ENCODE measurements at regions not wholly inside any gene's neighbourhood (a gene's known extent, or its start where the extent isn't known, plus 50 kb on each side); places are given as distances from the start of the nearest gene placed in this dataset.
"Not testable (repeated sequence)": the region's sequence is repeated elsewhere in the genome, so short reads cannot be mapped to it uniquely, and the experiment has no call there.

- H3K27me3 ChIP-seq: no peaks in the 10 kb centered on the region
- H3K36me3 ChIP-seq: no peaks in the 10 kb centered on the region
- H3K27ac ChIP-seq: no peak overlapping the region
- peaks cover 0 to 22% (median 12%) of the 10 kb centered on the region in 12 donors for H3K9me3 ChIP-seq
- ATAC-seq: no peak
- 95 to 98% (median 96%) methylated on average over 6 of the region's 6 CpGs for WGBS, 4 donors
- H3K4me3 ChIP-seq: no peak overlapping the region
- H3K4me1 ChIP-seq: no peaks in the 10 kb centered on the region
- intact Hi-C loops (cut with DNase I): no loop called here
- TF ChIP-seq CTCF (IDR thresholded peaks at IDR 0.05) (no peak), POLR2A (IDR thresholded peaks at IDR 0.05) (no peak)
- DNase-seq: no peak
Measured at GRCh38 chr2:234701421-234701820, 204.5 kb upstream of the ARL4C start.

- 93 to 97% (median 96%) methylated on average over 3 to 4 of the region's 4 CpGs for WGBS, 4 donors
- no peak overlapping the region for H3K27ac ChIP-seq
- DNase-seq: peak in 1 of 5 donors; percentile 25
Measured at GRCh38 chr2:234699456-234699855, 202.6 kb upstream of the ARL4C start.

GRCh38 chr2:234697300-234697876 lies 200.5 kb upstream of the ARL4C start:
- H3K4me3 ChIP-seq; H3K27me3 ChIP-seq; H3K27ac ChIP-seq; H3K36me3 ChIP-seq; DNase-seq; H3K4me1 ChIP-seq; intact Hi-C loops (cut with DNase I); ATAC-seq: not testable (repeated sequence)
- peaks cover 0 to 38% (median 15%) of the 10 kb centered on the region in 12 donors for H3K9me3 ChIP-seq

More at GRCh38 chr2:234699456-234699855, 202.6 kb upstream of the ARL4C start:
- peaks cover 0 to 38% (median 15%) of the 10 kb centered on the region in 12 donors for H3K9me3 ChIP-seq
- no peak overlapping the region for H3K4me3 ChIP-seq
- no peaks in the 10 kb centered on the region for H3K36me3 ChIP-seq
- TF ChIP-seq CTCF (IDR thresholded peaks at IDR 0.05) (no peak), POLR2A (IDR thresholded peaks at IDR 0.05) (no peak)
- H3K27me3 ChIP-seq: no peaks in the 10 kb centered on the region
- no peaks in the 10 kb centered on the region for H3K4me1 ChIP-seq
- intact Hi-C loops (cut with DNase I): no loop called here
- ATAC-seq: no peak

GRCh38 chr2:234695981-234696380 lies 199.1 kb upstream of the ARL4C start:
- Histone ChIP-seq H3K4me3 (no peak overlapping the region), H3K27me3 (no peaks in the 10 kb centered on the region), H3K4me1 (peaks cover 0 to 7% (median 0%) of the 10 kb centered on the region in 12 donors), H3K9me3 (peaks cover 0 to 38% (median 15%) of the 10 kb centered on the region in 12 donors), H3K36me3 (no peaks in the 10 kb centered on the region), H3K27ac (no peak overlapping the region)
- intact Hi-C loops (cut with DNase I): no loop called here
- ATAC-seq (no peak), DNase-seq (no peak)
- TF ChIP-seq POLR2A (IDR thresholded peaks at IDR 0.05) (no peak), CTCF (IDR thresholded peaks at IDR 0.05) (no peak)
- WGBS, 4 donors: 72 to 78% (median 74%) methylated on average over 2 of the region's 2 CpGs

Measured in heart left ventricle (tissue), 16 donors.